ENCODE measurements at regions not wholly inside any gene's neighbourhood (a gene's known extent, or its start where the extent isn't known, plus 50 kb on each side); places are given as distances from the start of the nearest gene placed in this dataset.

- no peak for TF ChIP-seq CTCF (IDR thresholded peaks at IDR 0.05)
- Mint-ChIP-seq H3K27me3 (ENCODE audit: unreplicated experiment) (peaks cover 19% of the 10 kb centered on the region), H3K36me3 (ENCODE audit: unreplicated experiment) (no peaks in the 10 kb centered on the region), H3K4me3 (ENCODE audit: unreplicated experiment) (no peak overlapping the region), H3K4me1 (ENCODE audit: unreplicated experiment) (no peaks in the 10 kb centered on the region), H3K27ac (ENCODE audit: unreplicated experiment) (no peak overlapping the region), H3K9me3 (ENCODE audit: unreplicated experiment) (no peaks in the 10 kb centered on the region)
- no peak for DNase-seq (ENCODE audit: extremely low spot score, unreplicated experiment)
These were observed 182.5 kb upstream of the PDE10A start for GRCh38 chr6:165845493-165845892.

- Mint-ChIP-seq H3K27me3 (ENCODE audit: unreplicated experiment) (peaks cover 14% of the 10 kb centered on the region), H3K36me3 (ENCODE audit: unreplicated experiment) (no peaks in the 10 kb centered on the region), H3K9me3 (ENCODE audit: unreplicated experiment) (no peaks in the 10 kb centered on the region), H3K4me3 (ENCODE audit: unreplicated experiment) (no peak overlapping the region), H3K4me1 (ENCODE audit: unreplicated experiment) (no peaks in the 10 kb centered on the region), H3K27ac (ENCODE audit: unreplicated experiment) (no peak overlapping the region)
- no peak for TF ChIP-seq CTCF (IDR thresholded peaks at IDR 0.05)
- no peak for DNase-seq (ENCODE audit: extremely low spot score, unreplicated experiment)
These were observed 181.8 kb upstream of the PDE10A start for GRCh38 chr6:165844801-165845364.

GRCh38 chr6:165844232-165844631 lies 181.2 kb upstream of the PDE10A start:
- H3K4me1 Mint-ChIP-seq (ENCODE audit: unreplicated experiment): no peaks in the 10 kb centered on the region
- no peaks in the 10 kb centered on the region for H3K9me3 Mint-ChIP-seq (ENCODE audit: unreplicated experiment)
- H3K27me3 Mint-ChIP-seq (ENCODE audit: unreplicated experiment): peaks cover 14% of the 10 kb centered on the region
- H3K4me3 Mint-ChIP-seq (ENCODE audit: unreplicated experiment): no peak overlapping the region
- no peaks in the 10 kb centered on the region for H3K36me3 Mint-ChIP-seq (ENCODE audit: unreplicated experiment)
- no peak overlapping the region for H3K27ac Mint-ChIP-seq (ENCODE audit: unreplicated experiment)
- TF ChIP-seq CTCF (IDR thresholded peaks at IDR 0.05): no peak
- no peak for DNase-seq (ENCODE audit: extremely low spot score, unreplicated experiment)

- DNase-seq (ENCODE audit: extremely low spot score, unreplicated experiment): peak; percentile 62
- H3K4me3 Mint-ChIP-seq (ENCODE audit: unreplicated experiment): no peak overlapping the region
- TF ChIP-seq CTCF (IDR thresholded peaks at IDR 0.05): no peak
- H3K27ac Mint-ChIP-seq (ENCODE audit: unreplicated experiment): no peak overlapping the region
- H3K9me3 Mint-ChIP-seq (ENCODE audit: unreplicated experiment): no peaks in the 10 kb centered on the region
- no peaks in the 10 kb centered on the region for H3K36me3 Mint-ChIP-seq (ENCODE audit: unreplicated experiment)
- peaks cover 14% of the 10 kb centered on the region for H3K27me3 Mint-ChIP-seq (ENCODE audit: unreplicated experiment)
- H3K4me1 Mint-ChIP-seq (ENCODE audit: unreplicated experiment): no peaks in the 10 kb centered on the region
These were observed 180.6 kb upstream of the PDE10A start for GRCh38 chr6:165843568-165844113.

- Mint-ChIP-seq H3K27ac (ENCODE audit: unreplicated experiment) (no peak overlapping the region), H3K4me1 (ENCODE audit: unreplicated experiment) (no peaks in the 10 kb centered on the region), H3K4me3 (ENCODE audit: unreplicated experiment) (no peak overlapping the region), H3K36me3 (ENCODE audit: unreplicated experiment) (no peaks in the 10 kb centered on the region), H3K27me3 (ENCODE audit: unreplicated experiment) (peaks cover 14% of the 10 kb centered on the region), H3K9me3 (ENCODE audit: unreplicated experiment) (no peaks in the 10 kb centered on the region)
- peak; percentile 69 for DNase-seq (ENCODE audit: extremely low spot score, unreplicated experiment)
- no peak for TF ChIP-seq CTCF (IDR thresholded peaks at IDR 0.05)
These were observed 180.1 kb upstream of the PDE10A start for GRCh38 chr6:165843121-165843520.

Measured in osteocyte (in vitro differentiated cells).